ENCODE measurements at regions not wholly inside any gene's neighbourhood (a gene's known extent, or its start where the extent isn't known, plus 50 kb on each side); places are given as distances from the start of the nearest gene placed in this dataset.

DNA sequence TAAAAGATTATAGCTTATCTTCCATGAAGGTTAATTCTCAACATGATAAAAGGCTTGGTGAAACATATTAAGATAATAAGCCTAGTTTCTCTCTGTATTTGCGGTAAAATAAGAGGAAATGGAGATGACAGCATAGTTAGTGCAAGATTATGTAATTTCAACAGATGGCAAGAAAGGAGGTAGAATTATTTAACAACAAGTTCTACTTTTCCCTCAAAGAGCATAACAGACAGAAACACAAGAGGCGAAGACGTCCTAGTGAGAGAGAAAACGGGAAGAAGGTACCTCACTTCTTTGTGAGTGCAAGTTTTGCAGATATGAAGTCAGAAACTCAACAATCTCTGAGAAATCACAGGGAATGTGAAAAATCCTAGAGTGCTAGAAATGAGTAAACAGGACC lies 144.8 kb upstream of the ADCY2 start:
- no peak overlapping the region for H2BK120ac ChIP-seq (replicated peaks; ENCODE audit: low read depth, low read length)
- no peak overlapping the region for H4K5ac ChIP-seq (ENCODE audit: insufficient read length, low read depth, low read length)
- no peak overlapping the region for H2AK5ac ChIP-seq (ENCODE audit: low read depth, low read length)
- H3K18ac ChIP-seq (ENCODE audit: extremely low read depth, low read length): no peak overlapping the region
- H4K8ac ChIP-seq (ENCODE audit: extremely low read depth, insufficient read depth, low read length): no peak overlapping the region
- H3K23me2 ChIP-seq (ENCODE audit: low read depth, low read length): no peaks in the 10 kb centered on the region
- H3K9me3 ChIP-seq (ENCODE audit: insufficient read depth in 2 of 2, low read depth in 1 of 2, low read length in 1 of 2): no peaks in the 10 kb centered on the region
- no peak overlapping the region for H3K23ac ChIP-seq (ENCODE audit: insufficient read length)
- no peak overlapping the region for H3K4me3 ChIP-seq (ENCODE audit: extremely low read depth in 1 of 4, insufficient read depth in 2 of 4, low read depth in 3 of 4, low read length in 4 of 4)
- no peak overlapping the region for H2BK20ac ChIP-seq (ENCODE audit: low read length)
- H3K36me3 ChIP-seq (ENCODE audit: control insufficient read depth in 2 of 4, insufficient read depth in 4 of 4, low read length in 3 of 4): no peaks in the 10 kb centered on the region
- H2AFZ ChIP-seq (ENCODE audit: low read length): no peak overlapping the region
- H2BK12ac ChIP-seq (ENCODE audit: low read depth, low read length): no peak overlapping the region
- no peaks in the 10 kb centered on the region for H4K20me1 ChIP-seq (replicated peaks in 1 of 2; ENCODE audit: control insufficient read depth in 1 of 2, insufficient read depth in 2 of 2, low read length in 2 of 2)
- no peak overlapping the region for H2BK15ac ChIP-seq (ENCODE audit: low read length)
- ChIA-PET POLR2A (ENCODE audit: partially characterized antibody) (no interaction called here), CTCF (ENCODE audit: partially characterized antibody) (interaction anchor here (4.4 kb wide), 1 partner anchor 10 kb away, joined by 15 read pairs; no protein-coding TSS in a partner anchor)
- H4K91ac ChIP-seq (replicated peaks; ENCODE audit: insufficient read length, low read length): no peak overlapping the region
- H3K14ac ChIP-seq (ENCODE audit: insufficient read length): no peak overlapping the region
- FAIRE-seq (no peak), DNase-seq (ENCODE audit: low read depth in 1 of 2, low spot score in 2 of 2) (no peak)
- no peaks in the 10 kb centered on the region for H3K79me2 ChIP-seq (ENCODE audit: control insufficient read depth in 1 of 2, insufficient read depth in 2 of 2, low read length in 2 of 2)
- no peak overlapping the region for H3K27ac ChIP-seq (ENCODE audit: low read depth, low read length)
- no peak overlapping the region for H3K9ac ChIP-seq (replicated peaks in 1 of 4; ENCODE audit: extremely low read depth in 1 of 4, low read depth in 3 of 4, low read length in 3 of 4)
- H3K4me1 ChIP-seq (replicated peaks in 1 of 4; ENCODE audit: control insufficient read depth in 3 of 4, insufficient read depth in 4 of 4, low read length in 3 of 4): no peaks in the 10 kb centered on the region
- H3K4me2 ChIP-seq (ENCODE audit: insufficient read depth in 1 of 2, low read depth in 2 of 2, low read length in 2 of 2): no peak overlapping the region
- no peak overlapping the region for H3K4ac ChIP-seq (replicated peaks; ENCODE audit: insufficient read length, low read depth, low read length)
- H3K79me1 ChIP-seq (ENCODE audit: low read depth, low read length): no peaks in the 10 kb centered on the region
- 86% methylated on average over 4 of the region's 4 CpGs; no CpG with 5 or more reads in 1 of the 2 experiments for WGBS, 2 experiments (ENCODE audit: extremely low coverage in 1 of 2, insufficient coverage in 1 of 2, insufficient read length in 1 of 2, insufficient replicate concordance in 2 of 2, low coverage in 1 of 2, low lambda C conversion rate in 2 of 2, missing lambda C conversion rate in 1 of 2)
- H3K56ac ChIP-seq (replicated peaks; ENCODE audit: insufficient read length, low read depth, low read length): no peak overlapping the region
- no peaks in the 10 kb centered on the region for H3K27me3 ChIP-seq (replicated peaks in 1 of 4; ENCODE audit: control insufficient read depth in 3 of 4, extremely low read depth in 1 of 4, insufficient read depth in 3 of 4, low read length in 3 of 4)
- no peak overlapping the region for H2BK5ac ChIP-seq (ENCODE audit: low read depth, low read length)
- no peak for TF ChIP-seq KDM1A (IDR thresholded peaks at IDR 0.05; ENCODE audit: borderline replicate concordance, low read length)

Measured in H1 (cell line).